OCI-LY7 (cell line): ENCODE measurements at regions not wholly inside any gene's neighbourhood (a gene's known extent, or its start where the extent isn't known, plus 50 kb on each side); places are given as distances from the start of the nearest gene placed in this dataset.

Experiments
- BruUV-seq: library from RNA; stranded (reverse); fragments of 400-500 nt; replicated peaks from 2 replicates; lab custom pipeline; 2021; lab: Mats Ljungman, UMichigan
- CTCF ChIA-PET: fragments of 300-600 bp; sonication (Branson Sonifier 250); formaldehyde crosslinking; loops from one replicate; lab custom pipeline; 2022; ENCODE audit warnings: antibody characterized with exemption; ENCODE audit not compliant: unreplicated experiment; lab: Charles Lee
- POLR2A ChIA-PET: fragments of 300-600 bp; sonication (Branson Sonifier 250); formaldehyde crosslinking; loops from one replicate; lab custom pipeline; 2022; ENCODE audit warnings: antibody characterized with exemption; lab: Charles Lee
- DNase-seq: peaks from one replicate; pipeline ENCODE4 v3.0.0-alpha.2; 2015; ENCODE audit warnings: low spot score
- H2AFZ ChIP-seq: fragments of 200-600 bp; sonication (generic), shearing (Covaris generic); 2 replicates; pipeline ENCODE4 v1.6.1; 2014; ENCODE audit warnings: mild to moderate bottlenecking, antibody characterized with exemption, low read length, moderate library complexity
- H3K27ac ChIP-seq: fragments of 200-600 bp; sonication (generic); 2 replicates; pipeline ENCODE4 v1.5.1; 2014; ENCODE audit warnings: mixed run types, low read depth, mild to moderate bottlenecking, moderate library complexity, low read length, inconsistent platforms; ENCODE audit not compliant: poor library complexity, severe bottlenecking
- H3K36me3 ChIP-seq: fragments of 200-600 bp; sonication (generic); 2 replicates; pipeline ENCODE4 v1.6.1; 2014; ENCODE audit warnings: mild to moderate bottlenecking, antibody characterized with exemption, low read length, moderate library complexity, mixed read lengths; ENCODE audit not compliant: insufficient read depth
- H3K4me1 ChIP-seq: fragments of 200-600 bp; sonication (generic); 2 replicates; pipeline ENCODE4 v1.5.1; 2014; ENCODE audit warnings: mild to moderate bottlenecking, low read length; ENCODE audit not compliant: insufficient read depth, poor library complexity, severe bottlenecking
- H3K4me2 ChIP-seq: fragments of 200-600 bp; sonication (generic); 2 replicates; pipeline ENCODE4 v1.6.1; 2014; ENCODE audit warnings: mild to moderate bottlenecking, low read length
- H3K4me3 ChIP-seq: fragments of 200-600 bp; sonication (generic); 2 replicates; pipeline ENCODE4 v1.5.1; 2014; ENCODE audit warnings: mild to moderate bottlenecking, low read depth, low read length; ENCODE audit not compliant: poor library complexity, severe bottlenecking
- H3K79me2 ChIP-seq: fragments of 200-600 bp; sonication (generic); 2 replicates; pipeline ENCODE4 v1.6.1; 2016; ENCODE audit warnings: low read depth, mild to moderate bottlenecking, low read length, moderate library complexity, mixed read lengths; ENCODE audit not compliant: insufficient read depth
- H3K9me2 ChIP-seq: fragments of 200-600 bp; sonication (generic); 2 replicates; pipeline ENCODE4 v1.6.1; 2016; ENCODE audit warnings: mild to moderate bottlenecking, low read length, mixed read lengths; ENCODE audit not compliant: insufficient read depth
- H3K9me3 ChIP-seq: fragments of 200-600 bp; sonication (generic); 2 replicates; pipeline ENCODE4 v1.6.1; 2014; ENCODE audit warnings: mild to moderate bottlenecking, mixed run types, low read length, mixed read lengths
- H4K20me1 ChIP-seq: fragments of 200-600 bp; sonication (generic); 2 replicates; pipeline ENCODE4 v1.6.1; 2014; ENCODE audit warnings: mild to moderate bottlenecking, antibody characterized with exemption, low read length, moderate library complexity, mixed read lengths; ENCODE audit not compliant: insufficient read depth
- CTCF ChIP-seq: fragments of 200-600 bp; sonication (generic); conservative IDR thresholded peaks from 2 replicates; pipeline ENCODE4 v1.5.1; 2014; ENCODE audit warnings: mild to moderate bottlenecking, antibody characterized with exemption, low read length, moderate library complexity, mixed read lengths
- EZH2phosphoT487 ChIP-seq: fragments of 200-600 bp; sonication (generic); IDR thresholded peaks from 2 replicates; pipeline ENCODE4 v1.6.1; 2018; ENCODE audit warnings: low read depth, borderline replicate concordance, mild to moderate bottlenecking, mixed run types, antibody characterized with exemption, low read length, moderate library complexity, mixed read lengths
- intact Hi-C: fragments of 100-400 bp; cut with micrococcal nuclease; formaldehyde crosslinking; loops from one replicate; pipeline ENCODE4 v1.10.0; 2022; ENCODE audit not compliant: unreplicated experiment

DNA sequence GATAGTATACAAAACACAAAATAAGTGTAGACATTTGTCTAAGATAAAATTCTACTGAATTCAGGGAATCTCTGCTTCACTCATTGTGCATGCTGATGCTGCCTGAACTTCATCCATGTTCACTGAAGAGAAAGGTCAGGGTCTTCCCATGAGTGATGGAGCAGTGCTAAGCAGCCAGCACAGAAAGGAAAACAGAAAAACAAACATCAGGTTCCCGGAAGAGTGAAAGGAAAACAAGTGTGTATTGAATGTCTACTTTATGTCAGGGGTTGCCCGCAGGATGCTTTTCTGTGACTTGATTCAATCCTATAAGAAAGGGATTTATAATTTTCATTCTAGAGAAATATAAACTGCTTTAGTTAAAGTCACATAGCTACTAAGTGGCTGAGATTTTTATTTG, 522.4 kb downstream of the RAB28 start:
- Histone ChIP-seq H3K9me2 (no peaks in the 10 kb centered on the region), H3K79me2 (no peaks in the 10 kb centered on the region), H4K20me1 (no peaks in the 10 kb centered on the region), H3K4me3 (no peak overlapping the region), H3K27ac (no peak overlapping the region), H3K9me3 (no peaks in the 10 kb centered on the region), H2AFZ (no peak overlapping the region), H3K36me3 (no peaks in the 10 kb centered on the region), H3K4me1 (no peaks in the 10 kb centered on the region), H3K4me2 (no peak overlapping the region)
- DNase-seq: no peak
- CTCF ChIA-PET: no interaction called here
- TF ChIP-seq CTCF (no peak), EZH2phosphoT487 (no peak)
- intact Hi-C loops: no loop called here
- BruUV-seq: no TSS peak
- POLR2A ChIA-PET: no interaction called here

DNA sequence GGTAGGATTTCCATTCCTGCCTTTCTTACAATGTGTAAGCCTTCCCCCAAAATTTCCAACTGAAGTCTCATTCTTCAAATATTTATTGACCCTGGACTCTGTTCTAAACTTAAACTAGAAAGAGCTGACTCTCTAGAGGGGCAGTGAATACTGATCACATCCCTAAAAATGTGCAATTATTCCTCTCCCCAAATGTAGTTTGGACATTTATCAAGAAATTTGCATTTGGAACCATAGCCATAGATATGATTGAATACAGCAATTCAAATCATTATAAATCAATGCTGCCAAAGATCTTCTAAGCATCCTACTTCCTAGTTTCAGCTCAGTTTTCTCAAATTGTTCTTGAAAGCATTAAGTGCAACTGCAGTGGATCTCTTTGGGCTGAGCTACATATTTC, 525.7 kb downstream of the RAB28 start:
- no peaks in the 10 kb centered on the region for H4K20me1 ChIP-seq
- H3K27ac ChIP-seq: no peak overlapping the region
- H3K4me2 ChIP-seq: no peak overlapping the region
- H3K79me2 ChIP-seq: no peaks in the 10 kb centered on the region
- CTCF ChIA-PET: no interaction called here
- BruUV-seq: no TSS peak
- no peaks in the 10 kb centered on the region for H3K4me1 ChIP-seq
- no peaks in the 10 kb centered on the region for H3K36me3 ChIP-seq
- TF ChIP-seq CTCF: no peak
- TF ChIP-seq EZH2phosphoT487: no peak
- no peak overlapping the region for H2AFZ ChIP-seq
- no peak for DNase-seq
- H3K9me3 ChIP-seq: no peaks in the 10 kb centered on the region
- H3K9me2 ChIP-seq: no peaks in the 10 kb centered on the region
- no peak overlapping the region for H3K4me3 ChIP-seq
- intact Hi-C loops: no loop called here
- POLR2A ChIA-PET: interaction anchor here (0.6 to 0.9 kb wide), 2 partner anchors 18 to 1653 kb away, joined by 3 to 9 read pairs; no protein-coding TSS in a partner anchor

DNA sequence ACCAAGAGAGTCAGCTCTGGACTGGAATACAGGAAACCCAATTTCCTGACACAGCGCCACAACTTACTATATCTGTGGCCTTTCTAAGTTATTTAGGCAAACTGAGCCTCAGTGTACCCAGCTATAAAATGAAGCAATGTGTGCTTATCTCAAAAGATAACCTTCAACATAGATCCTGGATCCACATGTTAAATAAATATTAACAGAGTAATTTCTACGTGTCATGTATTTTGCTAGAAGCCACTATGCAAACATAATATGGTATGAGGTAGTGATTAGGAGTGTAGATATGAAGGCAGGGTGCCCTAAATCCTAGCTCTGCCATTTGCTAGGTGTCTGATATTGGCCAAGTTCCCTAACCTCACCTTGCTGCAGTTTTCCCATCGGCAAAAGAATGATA, 527.0 kb downstream of the RAB28 start:
- ChIA-PET POLR2A (no interaction called here), CTCF (no interaction called here)
- Histone ChIP-seq H3K79me2 (no peaks in the 10 kb centered on the region), H3K27ac (no peak overlapping the region), H3K36me3 (no peaks in the 10 kb centered on the region), H4K20me1 (no peaks in the 10 kb centered on the region), H3K9me2 (no peaks in the 10 kb centered on the region), H2AFZ (no peak overlapping the region), H3K4me1 (no peaks in the 10 kb centered on the region), H3K4me3 (no peak overlapping the region), H3K4me2 (no peak overlapping the region), H3K9me3 (no peaks in the 10 kb centered on the region)
- intact Hi-C loops: no loop called here
- no TSS peak for BruUV-seq
- no peak for DNase-seq
- TF ChIP-seq CTCF (no peak), EZH2phosphoT487 (no peak)
